ENCODE measurements at regions not wholly inside any gene's neighbourhood (a gene's known extent, or its start where the extent isn't known, plus 50 kb on each side); places are given as distances from the start of the nearest gene placed in this dataset.

DNA sequence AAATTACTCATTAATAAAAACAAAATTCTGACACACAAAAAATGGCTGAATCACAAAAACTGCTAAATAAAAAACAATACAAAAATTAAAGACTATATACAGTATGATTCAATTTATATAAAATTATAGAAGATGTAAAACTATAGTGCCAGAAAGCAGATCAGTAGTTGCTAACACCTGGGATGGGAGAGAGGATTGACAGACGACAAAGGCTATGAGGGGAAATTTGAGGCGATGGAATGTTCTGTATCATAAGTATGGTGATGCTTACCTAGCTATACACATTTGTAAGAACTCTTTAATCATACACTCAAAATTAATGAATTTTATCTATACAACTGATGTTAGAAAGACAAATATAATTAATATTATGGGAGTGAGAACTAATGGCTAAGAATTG is 247.9 kb upstream of the GJE1 start:
- Mint-ChIP-seq H3K4me1 (no peaks in the 10 kb centered on the region), H3K27ac (no peak overlapping the region), H3K36me3 (ENCODE audit: low read depth) (peaks cover 2% of the 10 kb centered on the region), H3K27me3 (ENCODE audit: insufficient read depth) (no peaks in the 10 kb centered on the region), H3K4me3 (no peak overlapping the region), H3K9me3 (peaks cover 20% of the 10 kb centered on the region)
- no peak for DNase-seq
- H3K4me3 ChIP-seq (ENCODE audit: low read length), result no peak overlapping the region
- H3K36me3 ChIP-seq (ENCODE audit: control insufficient read depth, insufficient read depth, low read length), result no peaks in the 10 kb centered on the region
- H3K4me1 ChIP-seq (ENCODE audit: control insufficient read depth, insufficient read depth, low read length), result no peaks in the 10 kb centered on the region
- peaks cover 14% of the 10 kb centered on the region for H3K9me3 ChIP-seq (ENCODE audit: control insufficient read depth, low read length)
- TF ChIP-seq, protein P1, sequence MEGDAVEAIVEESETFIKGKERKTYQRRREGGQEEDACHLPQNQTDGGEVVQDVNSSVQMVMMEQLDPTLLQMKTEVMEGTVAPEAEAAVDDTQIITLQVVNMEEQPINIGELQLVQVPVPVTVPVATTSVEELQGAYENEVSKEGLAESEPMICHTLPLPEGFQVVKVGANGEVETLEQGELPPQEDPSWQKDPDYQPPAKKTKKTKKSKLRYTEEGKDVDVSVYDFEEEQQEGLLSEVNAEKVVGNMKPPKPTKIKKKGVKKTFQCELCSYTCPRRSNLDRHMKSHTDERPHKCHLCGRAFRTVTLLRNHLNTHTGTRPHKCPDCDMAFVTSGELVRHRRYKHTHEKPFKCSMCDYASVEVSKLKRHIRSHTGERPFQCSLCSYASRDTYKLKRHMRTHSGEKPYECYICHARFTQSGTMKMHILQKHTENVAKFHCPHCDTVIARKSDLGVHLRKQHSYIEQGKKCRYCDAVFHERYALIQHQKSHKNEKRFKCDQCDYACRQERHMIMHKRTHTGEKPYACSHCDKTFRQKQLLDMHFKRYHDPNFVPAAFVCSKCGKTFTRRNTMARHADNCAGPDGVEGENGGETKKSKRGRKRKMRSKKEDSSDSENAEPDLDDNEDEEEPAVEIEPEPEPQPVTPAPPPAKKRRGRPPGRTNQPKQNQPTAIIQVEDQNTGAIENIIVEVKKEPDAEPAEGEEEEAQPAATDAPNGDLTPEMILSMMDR (conservative IDR thresholded peaks at IDR 0.05), result no peak
- no peaks in the 10 kb centered on the region for H3K27me3 ChIP-seq (ENCODE audit: control insufficient read depth, insufficient read depth, low read length, poor library complexity, severe bottlenecking)
- 100% methylated on average over 1 of the region's 2 CpGs; no CpG with 5 or more reads in 1 of the 2 experiments for WGBS, 2 experiments (ENCODE audit: insufficient coverage in 1 of 2, insufficient read length in 1 of 2)
- H3K9ac ChIP-seq (ENCODE audit: extremely low read depth, low read length, poor library complexity, severe bottlenecking), result no peak overlapping the region
- no peak overlapping the region for H3K27ac ChIP-seq (ENCODE audit: low read depth, low read length)

DNA sequence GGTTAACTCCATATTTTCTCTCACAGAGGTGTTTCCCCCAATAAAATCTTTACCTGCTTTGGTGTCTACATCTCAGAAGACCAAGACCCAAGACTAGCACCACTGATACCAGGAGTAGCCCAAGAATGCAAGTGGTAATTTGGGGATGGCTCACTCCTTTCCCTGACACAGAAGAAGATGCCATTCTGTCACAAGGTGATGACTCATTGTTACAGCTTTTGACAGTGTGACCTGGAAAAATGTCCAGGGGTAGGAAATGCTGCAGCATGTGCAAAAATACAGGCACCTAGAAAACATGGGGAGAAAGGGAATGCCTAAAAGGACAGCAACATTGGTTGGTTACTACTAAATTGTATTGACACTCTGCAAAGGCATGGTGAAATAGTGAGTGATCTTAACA is 254.0 kb upstream of the GJE1 start:
- no peak overlapping the region for H3K9ac ChIP-seq (ENCODE audit: extremely low read depth, low read length, poor library complexity, severe bottlenecking)
- TF ChIP-seq, protein P1 (conservative IDR thresholded peaks at IDR 0.05), result no peak

DNA sequence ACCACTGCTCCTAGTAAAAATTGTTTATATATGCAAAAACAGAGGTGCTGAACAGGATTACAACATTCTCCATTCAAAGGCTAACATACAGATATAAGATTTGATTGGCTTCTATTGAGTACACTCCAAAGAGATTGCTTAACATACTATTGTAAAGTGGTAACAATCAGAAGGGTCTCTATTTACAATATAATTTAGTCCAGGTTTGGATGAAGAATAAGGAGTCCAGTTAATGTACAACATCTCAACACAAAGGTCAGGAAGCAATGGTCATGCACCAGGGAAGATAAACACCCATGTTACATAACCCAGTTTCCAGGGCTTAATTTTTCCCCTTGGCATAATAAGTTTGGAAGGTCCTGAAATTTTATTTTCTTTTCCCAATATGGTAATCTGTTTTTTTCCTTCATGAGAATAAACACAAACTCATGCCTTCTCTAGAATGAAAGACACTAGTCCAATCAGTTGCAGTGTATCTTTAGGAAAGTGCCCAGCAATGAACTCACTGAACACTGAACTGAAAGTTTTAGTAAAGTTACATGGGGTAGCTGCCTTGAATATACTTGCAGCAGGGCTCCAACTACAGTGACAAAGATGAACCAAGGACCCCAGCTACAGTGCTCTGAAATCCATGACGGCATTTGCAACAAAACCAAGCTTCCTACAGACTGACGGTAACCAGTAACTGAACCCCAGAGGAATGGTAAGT is 255.3 kb upstream of the GJE1 start:
- H3K9me3 ChIP-seq (ENCODE audit: control insufficient read depth, low read length), result peaks cover 4% of the 10 kb centered on the region

More for the DNA sequence above, 254.0 kb upstream of the GJE1 start:
- Histone ChIP-seq H3K9me3 (ENCODE audit: control insufficient read depth, low read length) (no peaks in the 10 kb centered on the region), H3K27ac (ENCODE audit: low read depth, low read length) (no peak overlapping the region), H3K4me3 (ENCODE audit: low read length) (no peak overlapping the region), H3K4me1 (ENCODE audit: control insufficient read depth, insufficient read depth, low read length) (no peaks in the 10 kb centered on the region), H3K27me3 (ENCODE audit: control insufficient read depth, insufficient read depth, low read length, poor library complexity, severe bottlenecking) (no peaks in the 10 kb centered on the region), H3K36me3 (ENCODE audit: control insufficient read depth, insufficient read depth, low read length) (no peaks in the 10 kb centered on the region)
- H3K4me1 Mint-ChIP-seq, result no peaks in the 10 kb centered on the region
- H3K9me3 Mint-ChIP-seq, result peaks cover 1% of the 10 kb centered on the region
- no peak overlapping the region for H3K4me3 Mint-ChIP-seq
- no peaks in the 10 kb centered on the region for H3K36me3 Mint-ChIP-seq (ENCODE audit: low read depth)
- DNase-seq, result no peak
- no peaks in the 10 kb centered on the region for H3K27me3 Mint-ChIP-seq (ENCODE audit: insufficient read depth)
- no peak overlapping the region for H3K27ac Mint-ChIP-seq

More for the DNA sequence above, 255.3 kb upstream of the GJE1 start:
- TF ChIP-seq, protein P1 (conservative IDR thresholded peaks at IDR 0.05), result no peak
- no peaks in the 10 kb centered on the region for H3K27me3 ChIP-seq (ENCODE audit: control insufficient read depth, insufficient read depth, low read length, poor library complexity, severe bottlenecking)
- Mint-ChIP-seq H3K4me1 (no peaks in the 10 kb centered on the region), H3K4me3 (no peak overlapping the region), H3K36me3 (ENCODE audit: low read depth) (peaks cover 3% of the 10 kb centered on the region), H3K9me3 (peaks cover 3% of the 10 kb centered on the region), H3K27me3 (ENCODE audit: insufficient read depth) (no peaks in the 10 kb centered on the region), H3K27ac (no peak overlapping the region)
- H3K9ac ChIP-seq (ENCODE audit: extremely low read depth, low read length, poor library complexity, severe bottlenecking), result no peak overlapping the region
- H3K4me3 ChIP-seq (ENCODE audit: low read length), result no peak overlapping the region
- H3K4me1 ChIP-seq (ENCODE audit: control insufficient read depth, insufficient read depth, low read length), result no peaks in the 10 kb centered on the region
- DNase-seq, result no peak
- no peaks in the 10 kb centered on the region for H3K36me3 ChIP-seq (ENCODE audit: control insufficient read depth, insufficient read depth, low read length)
- WGBS, 2 experiments (ENCODE audit: insufficient coverage in 1 of 2, insufficient read length in 1 of 2), result 83 to 97% methylated on average over 2 of the region's 2 CpGs
- no peak overlapping the region for H3K27ac ChIP-seq (ENCODE audit: low read depth, low read length)

Data from endodermal cell (in vitro differentiated cells).